Esophagus muscularis mucosa (tissue), 4 donors: ENCODE measurements at regions not wholly inside any gene's neighbourhood (a gene's known extent, or its start where the extent isn't known, plus 50 kb on each side); places are given as distances from the start of the nearest gene placed in this dataset.
A peak's percentile ranks its signal among the peaks of the same experiment; 100 is the strongest.

Experiments used
- DNase-seq: peaks from one replicate; pipeline ENCODE4 v3.0.0-alpha.2; 2017; ENCODE audit errors: extremely low spot score
- H3K27ac ChIP-seq, 4 donors: fragments of 200-600 bp; sonication (generic); replicated peaks in 1 of 4; 1 replicate in 3 of 4; 2 replicates in 1 of 4; pipeline ENCODE4 v1.5.1; 2016 to 2019; ENCODE audit warnings: mild to moderate bottlenecking in 1 of 4
- H3K27me3 ChIP-seq, 4 donors: fragments of 200-600 bp; sonication (generic); one replicate each; pipeline versions ENCODE4 v1.5.1 to v1.6.0; 2016 to 2019
- H3K36me3 ChIP-seq, 4 donors: fragments of 200-600 bp; sonication (generic); one replicate each; pipeline ENCODE4 v1.5.1; 2016 to 2019
- H3K4me1 ChIP-seq, 4 donors: fragments of 200-600 bp; sonication (generic); one replicate each; pipeline ENCODE4 v1.5.1; 2016 to 2019
- H3K4me3 ChIP-seq, 4 donors: fragments of 200-600 bp; sonication (generic); 1 replicate in 2 of 4; 2 replicates in 2 of 4; pipeline ENCODE4 v1.5.1; 2016 to 2019; ENCODE audit warnings: mild to moderate bottlenecking in 4 of 4, moderate library complexity in 1 of 4
- H3K9me3 ChIP-seq, 4 donors: fragments of 200-600 bp; sonication (generic); 1 replicate in 3 of 4; 2 replicates in 1 of 4; pipeline ENCODE4 v1.5.1; 2016 to 2019
- CTCF ChIP-seq, 3 experiments: fragments of 200-600 bp in 2 of 3; fragments of 450-650 bp in 1 of 3; sonication (generic) in 2 of 3; IDR thresholded peaks; one replicate each; pipeline ENCODE4 v1.5.1; 2017 to 2019; ENCODE audit warnings: antibody characterized with exemption in 3 of 3, mild to moderate bottlenecking in 2 of 3, moderate library complexity in 1 of 3
- EP300 ChIP-seq: sonication (generic); formaldehyde crosslinking; IDR thresholded peaks from one replicate; pipeline ENCODE4 v1.6.1; 2017; ENCODE audit warnings: antibody characterized with exemption
- POLR2A ChIP-seq: fragments of 450-650 bp; IDR thresholded peaks from one replicate; pipeline ENCODE4 v1.6.1; 2017; ENCODE audit warnings: antibody characterized with exemption, moderate library complexity, mild to moderate bottlenecking, low read depth
- POLR2AphosphoS5 ChIP-seq, 2 donors: sonication (generic); formaldehyde crosslinking; IDR thresholded peaks; one replicate each; pipeline ENCODE4 v1.6.1; 2017; ENCODE audit warnings: antibody characterized with exemption in 2 of 2
- WGBS: methylation state at CpG from one replicate; pipeline ENCODE4 v1.1.5; 2018; 5-methylcytosine and 5-hydroxymethylcytosine counted together
- intact Hi-C: fragments of 100-400 bp; cut with DNase I; formaldehyde crosslinking; loops from one replicate; pipeline ENCODE4 v1.15.1; 2023

GRCh38 chr9:82456642-82457041, 468.1 kb downstream of the SPATA31D1 start:
- Histone ChIP-seq H3K4me1 (no peaks in the 10 kb centered on the region), H3K4me3 (no peak overlapping the region), H3K27me3 (no peaks in the 10 kb centered on the region), H3K36me3 (no peaks in the 10 kb centered on the region), H3K27ac (no peak overlapping the region), H3K9me3 (peaks cover 0 to 10% (median 0%) of the 10 kb centered on the region in 4 donors)
- intact Hi-C loops: no loop called here
- TF ChIP-seq CTCF (IDR thresholded peaks at IDR 0.05) (no peak), POLR2AphosphoS5 (IDR thresholded peaks at IDR 0.05) (no peak), POLR2A (no peak), EP300 (no peak)
- WGBS: 91% methylated on average over 1 of the region's 1 CpG
- DNase-seq: no peak

GRCh38 chr9:82457298-82457697, 468.7 kb downstream of the SPATA31D1 start:
- H3K9me3 ChIP-seq: peaks cover 0 to 4% (median 0%) of the 10 kb centered on the region in 4 donors
- no peak for DNase-seq
- H3K27me3 ChIP-seq: no peaks in the 10 kb centered on the region
- intact Hi-C loops: no loop called here
- no peak overlapping the region for H3K27ac ChIP-seq
- H3K4me3 ChIP-seq: no peak overlapping the region
- 67% methylated on average over 2 of the region's 2 CpGs for WGBS
- no peak for TF ChIP-seq CTCF (IDR thresholded peaks at IDR 0.05)
- TF ChIP-seq POLR2A: no peak
- no peak for TF ChIP-seq POLR2AphosphoS5 (IDR thresholded peaks at IDR 0.05)
- TF ChIP-seq EP300: no peak
- H3K36me3 ChIP-seq: no peaks in the 10 kb centered on the region
- no peaks in the 10 kb centered on the region for H3K4me1 ChIP-seq

GRCh38 chr9:82457891-82458290, 469.3 kb downstream of the SPATA31D1 start:
- H3K9me3 ChIP-seq: no peaks in the 10 kb centered on the region
- H3K27ac ChIP-seq: no peak overlapping the region
- intact Hi-C loops: no loop called here
- no peak for DNase-seq
- no peaks in the 10 kb centered on the region for H3K27me3 ChIP-seq
- no peak overlapping the region for H3K4me3 ChIP-seq
- WGBS: 82% methylated on average over 5 of the region's 5 CpGs
- H3K4me1 ChIP-seq: no peaks in the 10 kb centered on the region
- H3K36me3 ChIP-seq: no peaks in the 10 kb centered on the region
- TF ChIP-seq POLR2AphosphoS5 (IDR thresholded peaks at IDR 0.05) (no peak), CTCF (IDR thresholded peaks at IDR 0.05) (no peak), EP300 (no peak), POLR2A (no peak)

- TF ChIP-seq CTCF (IDR thresholded peaks at IDR 0.05) (no peak), POLR2A (no peak), POLR2AphosphoS5 (IDR thresholded peaks at IDR 0.05) (no peak), EP300 (no peak)
- Histone ChIP-seq H3K4me3 (no peak overlapping the region), H3K27ac (no peak overlapping the region), H3K4me1 (no peaks in the 10 kb centered on the region), H3K36me3 (no peaks in the 10 kb centered on the region), H3K27me3 (no peaks in the 10 kb centered on the region), H3K9me3 (no peaks in the 10 kb centered on the region)
- 68% methylated on average over 2 of the region's 2 CpGs for WGBS
- intact Hi-C loops: no loop called here
- no peak for DNase-seq
These were observed 469.7 kb downstream of the SPATA31D1 start for GRCh38 chr9:82458296-82458695.

- intact Hi-C loops: no loop called here
These were observed 478.2 kb downstream of the SPATA31D1 start for GRCh38 chr9:82466616-82467260.

More at GRCh38 chr9:82466616-82467260, 478.2 kb downstream of the SPATA31D1 start:
- 87% methylated on average over 11 of the region's 11 CpGs for WGBS
- no peak overlapping the region for H3K27ac ChIP-seq
- H3K4me1 ChIP-seq: peaks cover 0 to 6% (median 2%) of the 10 kb centered on the region in 4 donors
- no peaks in the 10 kb centered on the region for H3K36me3 ChIP-seq
- H3K4me3 ChIP-seq: no peak overlapping the region
- TF ChIP-seq CTCF (IDR thresholded peaks at IDR 0.05): peak in 2 of 3 experiments; percentile 6 to 13
- TF ChIP-seq EP300: no peak
- no peaks in the 10 kb centered on the region for H3K27me3 ChIP-seq
- H3K9me3 ChIP-seq: no peaks in the 10 kb centered on the region
- DNase-seq: no peak
